NB4 (cell line): ENCODE measurements at regions not wholly inside any gene's neighbourhood (a gene's known extent, or its start where the extent isn't known, plus 50 kb on each side); places are given as distances from the start of the nearest gene placed in this dataset.

ENCODE experiments used
- MYC ChIP-seq: IDR thresholded peaks from 2 replicates; pipeline ENCODE4 v1.6.1; 2011; ENCODE audit warnings: low read depth, low read length
- POLR2A ChIP-seq: IDR thresholded peaks from 2 replicates; pipeline ENCODE4 v1.6.1; 2011; ENCODE audit warnings: mild to moderate bottlenecking; ENCODE audit not compliant: insufficient read length; ENCODE audit errors: extremely low read depth
- TF ChIP-seq, protein P1 (sequence below): IDR thresholded peaks from one replicate; pipeline ENCODE4 v1.5.1; 2012; ENCODE audit warnings: low read depth, low read length
- TF ChIP-seq, protein P2 (sequence below): IDR thresholded peaks from 2 replicates; pipeline ENCODE4 v1.6.1; 2011; ENCODE audit warnings: low read depth, low read length

DNA sequence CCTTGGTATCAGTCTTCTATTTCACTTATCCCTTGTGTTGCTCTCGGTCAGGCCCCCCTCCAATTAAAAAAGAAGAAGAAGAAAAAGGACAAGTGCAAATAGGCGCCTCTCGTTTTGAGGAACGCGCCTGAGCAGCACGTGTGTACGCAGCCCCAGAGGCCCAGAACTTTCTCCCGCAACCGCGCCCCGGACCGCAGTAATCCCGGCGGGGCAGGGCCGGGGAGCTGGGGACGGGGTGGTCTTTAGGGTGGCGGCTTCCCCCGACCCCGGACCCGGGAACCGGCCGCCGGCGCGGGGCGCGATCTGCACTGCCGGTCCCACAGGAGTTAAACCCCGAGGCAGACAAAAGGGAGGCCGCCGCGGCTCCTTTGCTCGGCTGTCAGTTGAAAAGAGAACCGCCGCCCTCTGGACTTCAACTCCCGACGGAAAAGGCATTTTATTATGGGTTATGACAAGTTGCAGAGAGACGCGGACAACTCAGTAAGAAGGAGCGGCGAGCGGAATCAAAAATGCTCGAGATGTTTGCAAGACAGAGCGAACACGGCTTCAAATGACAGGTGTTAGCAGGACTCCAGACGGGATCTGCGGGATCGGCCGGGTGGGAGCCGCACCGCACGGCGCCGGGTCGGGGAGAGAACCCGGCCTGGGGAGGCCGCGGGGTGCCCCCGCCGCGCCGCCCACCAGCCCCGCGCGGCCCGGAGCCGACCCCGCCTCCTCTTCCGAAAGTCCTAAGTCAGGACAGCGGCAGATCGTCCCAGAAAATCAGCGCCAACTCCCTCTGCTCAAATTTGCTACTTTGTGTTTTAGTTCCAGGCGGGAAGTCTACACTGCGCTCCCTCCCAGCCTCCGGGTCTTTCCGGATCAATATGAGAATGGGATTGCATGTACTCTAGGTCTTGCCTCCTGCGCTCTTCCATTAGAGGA, 79.0 kb downstream of the NR2F2 start:
- TF ChIP-seq, protein P1, sequence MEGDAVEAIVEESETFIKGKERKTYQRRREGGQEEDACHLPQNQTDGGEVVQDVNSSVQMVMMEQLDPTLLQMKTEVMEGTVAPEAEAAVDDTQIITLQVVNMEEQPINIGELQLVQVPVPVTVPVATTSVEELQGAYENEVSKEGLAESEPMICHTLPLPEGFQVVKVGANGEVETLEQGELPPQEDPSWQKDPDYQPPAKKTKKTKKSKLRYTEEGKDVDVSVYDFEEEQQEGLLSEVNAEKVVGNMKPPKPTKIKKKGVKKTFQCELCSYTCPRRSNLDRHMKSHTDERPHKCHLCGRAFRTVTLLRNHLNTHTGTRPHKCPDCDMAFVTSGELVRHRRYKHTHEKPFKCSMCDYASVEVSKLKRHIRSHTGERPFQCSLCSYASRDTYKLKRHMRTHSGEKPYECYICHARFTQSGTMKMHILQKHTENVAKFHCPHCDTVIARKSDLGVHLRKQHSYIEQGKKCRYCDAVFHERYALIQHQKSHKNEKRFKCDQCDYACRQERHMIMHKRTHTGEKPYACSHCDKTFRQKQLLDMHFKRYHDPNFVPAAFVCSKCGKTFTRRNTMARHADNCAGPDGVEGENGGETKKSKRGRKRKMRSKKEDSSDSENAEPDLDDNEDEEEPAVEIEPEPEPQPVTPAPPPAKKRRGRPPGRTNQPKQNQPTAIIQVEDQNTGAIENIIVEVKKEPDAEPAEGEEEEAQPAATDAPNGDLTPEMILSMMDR: no peak
- TF ChIP-seq MYC (no peak), POLR2A (no peak)
- TF ChIP-seq, protein P2, sequence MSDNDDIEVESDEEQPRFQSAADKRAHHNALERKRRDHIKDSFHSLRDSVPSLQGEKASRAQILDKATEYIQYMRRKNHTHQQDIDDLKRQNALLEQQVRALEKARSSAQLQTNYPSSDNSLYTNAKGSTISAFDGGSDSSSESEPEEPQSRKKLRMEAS: no peak
